HuH-7 (cell line): ENCODE measurements at regions not wholly inside any gene's neighbourhood (a gene's known extent, or its start where the extent isn't known, plus 50 kb on each side); places are given as distances from the start of the nearest gene placed in this dataset.

Experiments
- DNase-seq: peaks from one replicate; pipeline ENCODE4 v3.0.0; 2011; ENCODE audit warnings: low spot score

GRCh38 chr12:91622981-91623380 is 440.4 kb upstream of the DCN start:
- DNase-seq = no peak

GRCh38 chr12:91622037-91622436 is 439.4 kb upstream of the DCN start:
- no peak for DNase-seq

- DNase-seq = no peak
Observed at GRCh38 chr12:91620992-91621391, 438.4 kb upstream of the DCN start.

GRCh38 chr12:91620422-91620821 is 437.8 kb upstream of the DCN start:
- no peak for DNase-seq

- no peak for DNase-seq
Observed at GRCh38 chr12:91618281-91618680, 435.7 kb upstream of the DCN start.

- DNase-seq = no peak
Observed at GRCh38 chr12:91617818-91618217, 435.2 kb upstream of the DCN start.

GRCh38 chr12:91616416-91616815 is 433.8 kb upstream of the DCN start:
- no peak for DNase-seq

GRCh38 chr12:91613223-91613779 is 430.7 kb upstream of the DCN start:
- DNase-seq = no peak

- DNase-seq = no peak
Observed at GRCh38 chr12:91610561-91610960, 427.9 kb upstream of the DCN start.

- DNase-seq = no peak
Observed at GRCh38 chr12:91609283-91609682, 426.7 kb upstream of the DCN start.

- no peak for DNase-seq
Observed at GRCh38 chr12:91608542-91608941, 425.9 kb upstream of the DCN start.

- no peak for DNase-seq
Observed at GRCh38 chr12:91606662-91607377, 424.2 kb upstream of the DCN start.

GRCh38 chr12:91604897-91605296 is 422.3 kb upstream of the DCN start:
- no peak for DNase-seq

- DNase-seq = no peak
Observed at GRCh38 chr12:91603060-91603459, 420.4 kb upstream of the DCN start.

- no peak for DNase-seq
Observed at GRCh38 chr12:91601054-91601453, 418.4 kb upstream of the DCN start.

- no peak for DNase-seq
Observed at GRCh38 chr12:91594715-91595114, 412.1 kb upstream of the DCN start.

- DNase-seq = no peak
Observed at GRCh38 chr12:91591639-91591987, 409.0 kb upstream of the DCN start.

- DNase-seq = no peak
Observed at GRCh38 chr12:91590966-91591638, 408.5 kb upstream of the DCN start.

- DNase-seq = no peak
Observed at GRCh38 chr12:91588874-91589454, 406.3 kb upstream of the DCN start.

GRCh38 chr12:91586015-91586414 is 403.4 kb upstream of the DCN start:
- DNase-seq = no peak

GRCh38 chr12:91582811-91583210 is 400.2 kb upstream of the DCN start:
- DNase-seq = no peak

GRCh38 chr12:91579516-91580263 is 397.1 kb upstream of the DCN start:
- no peak for DNase-seq
